ENCODE measurements at regions not wholly inside any gene's neighbourhood (a gene's known extent, or its start where the extent isn't known, plus 50 kb on each side); places are given as distances from the start of the nearest gene placed in this dataset.

DNA sequence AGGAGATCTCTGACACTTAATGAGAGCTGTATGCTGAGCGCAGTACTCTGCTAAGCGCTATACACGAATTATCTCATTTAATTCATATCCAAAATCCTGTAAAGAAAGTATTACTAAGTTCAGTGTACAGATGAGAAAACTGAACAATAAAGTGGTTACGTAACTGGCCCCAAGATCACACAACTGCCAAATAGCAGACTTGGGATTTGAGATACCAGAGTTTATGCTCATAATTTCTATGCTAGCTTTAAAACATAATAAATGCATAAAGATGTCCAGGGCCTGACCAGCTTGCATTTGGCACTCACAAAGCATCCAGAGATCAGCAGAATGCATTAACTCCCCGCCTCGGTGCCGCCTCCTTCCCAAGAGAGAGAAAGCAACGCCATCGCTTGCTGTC is 83.2 kb upstream of the PWP1 start:
- Histone ChIP-seq H2AK5ac (ENCODE audit: low read depth, low read length) (no peak overlapping the region), H3K27ac (ENCODE audit: low read depth, low read length) (no peak overlapping the region), H3K56ac (replicated peaks; ENCODE audit: insufficient read length, low read depth, low read length) (no peak overlapping the region), H3K23ac (ENCODE audit: insufficient read length) (no peak overlapping the region), H3K27me3 (replicated peaks in 1 of 4; ENCODE audit: control insufficient read depth in 3 of 4, extremely low read depth in 1 of 4, insufficient read depth in 3 of 4, low read length in 3 of 4) (no peaks in the 10 kb centered on the region), H2AFZ (ENCODE audit: low read length) (no peak overlapping the region), H3K9me3 (ENCODE audit: insufficient read depth in 2 of 2, low read depth in 1 of 2, low read length in 1 of 2) (no peaks in the 10 kb centered on the region), H2BK12ac (ENCODE audit: low read depth, low read length) (no peak overlapping the region), H3K23me2 (ENCODE audit: low read depth, low read length) (no peaks in the 10 kb centered on the region; the same call in 1 of the 2 replicates), H3K4me1 (replicated peaks in 1 of 4; ENCODE audit: control insufficient read depth in 3 of 4, insufficient read depth in 4 of 4, low read length in 3 of 4) (peaks cover 0 to 6% (median 0%) of the 10 kb centered on the region in 4 experiments; a peak in 1 of 7 replicates), H3K4me2 (ENCODE audit: insufficient read depth in 1 of 2, low read depth in 2 of 2, low read length in 2 of 2) (no peak overlapping the region), H3K79me2 (ENCODE audit: control insufficient read depth in 1 of 2, insufficient read depth in 2 of 2, low read length in 2 of 2) (no peaks in the 10 kb centered on the region), H4K5ac (ENCODE audit: insufficient read length, low read depth, low read length) (no peak overlapping the region), H4K20me1 (replicated peaks in 1 of 2; ENCODE audit: control insufficient read depth in 1 of 2, insufficient read depth in 2 of 2, low read length in 2 of 2) (no peaks in the 10 kb centered on the region), H3K18ac (ENCODE audit: extremely low read depth, low read length) (no peak overlapping the region), H3K79me1 (ENCODE audit: low read depth, low read length) (no peaks in the 10 kb centered on the region), H3K9ac (replicated peaks in 1 of 4; ENCODE audit: extremely low read depth in 1 of 4, low read depth in 3 of 4, low read length in 3 of 4) (no peak overlapping the region), H4K91ac (replicated peaks; ENCODE audit: insufficient read length, low read length) (no peak overlapping the region), H3K4me3 (ENCODE audit: extremely low read depth in 1 of 4, insufficient read depth in 2 of 4, low read depth in 3 of 4, low read length in 4 of 4) (no peak overlapping the region), H2BK120ac (replicated peaks; ENCODE audit: low read depth, low read length) (no peak overlapping the region), H2BK5ac (ENCODE audit: low read depth, low read length) (no peak overlapping the region), H2BK15ac (ENCODE audit: low read length) (no peak overlapping the region), H4K8ac (ENCODE audit: extremely low read depth, insufficient read depth, low read length) (no peak overlapping the region), H2BK20ac (ENCODE audit: low read length) (no peak overlapping the region), H3K4ac (replicated peaks; ENCODE audit: insufficient read length, low read depth, low read length) (no peak overlapping the region), H3K36me3 (ENCODE audit: control insufficient read depth in 2 of 4, insufficient read depth in 4 of 4, low read length in 3 of 4) (no peaks in the 10 kb centered on the region), H3K14ac (ENCODE audit: insufficient read length) (no peak overlapping the region)
- no peak for TF ChIP-seq PHF8 (conservative IDR thresholded peaks at IDR 0.05; ENCODE audit: low read depth, low read length)
- TF ChIP-seq SIRT6 (IDR thresholded peaks at IDR 0.05; ENCODE audit: low read length): no peak
- TF ChIP-seq MAX (IDR thresholded peaks at IDR 0.05): no peak
- TF ChIP-seq EP300 (IDR thresholded peaks at IDR 0.05; ENCODE audit: borderline replicate concordance in 1 of 2, low read depth in 2 of 2, low read length in 2 of 2): no peak
- TF ChIP-seq, protein P1, sequence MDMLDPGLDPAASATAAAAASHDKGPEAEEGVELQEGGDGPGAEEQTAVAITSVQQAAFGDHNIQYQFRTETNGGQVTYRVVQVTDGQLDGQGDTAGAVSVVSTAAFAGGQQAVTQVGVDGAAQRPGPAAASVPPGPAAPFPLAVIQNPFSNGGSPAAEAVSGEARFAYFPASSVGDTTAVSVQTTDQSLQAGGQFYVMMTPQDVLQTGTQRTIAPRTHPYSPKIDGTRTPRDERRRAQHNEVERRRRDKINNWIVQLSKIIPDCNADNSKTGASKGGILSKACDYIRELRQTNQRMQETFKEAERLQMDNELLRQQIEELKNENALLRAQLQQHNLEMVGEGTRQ (IDR thresholded peaks at IDR 0.05; ENCODE audit: low read length): no peak
- TF ChIP-seq CEBPB (IDR thresholded peaks at IDR 0.05; ENCODE audit: low read depth, low read length): no peak
- no peak for TF ChIP-seq SIX5 (IDR thresholded peaks at IDR 0.05; ENCODE audit: low read depth, low read length)
- TF ChIP-seq TEAD4 (IDR thresholded peaks at IDR 0.05; ENCODE audit: low read depth, low read length): no peak
- TF ChIP-seq ASH2L (IDR thresholded peaks at IDR 0.05; ENCODE audit: low read length): no peak
- TF ChIP-seq EGR1 (IDR thresholded peaks at IDR 0.05; ENCODE audit: borderline replicate concordance, low read depth, low read length): no peak
- ChIA-PET CTCF (ENCODE audit: partially characterized antibody) (interaction anchor here (0.8 to 2.2 kb wide), 7 partner anchors 7 to 471 kb away, joined by 3 to 8 read pairs (median 3); no protein-coding TSS in a partner anchor), POLR2A (ENCODE audit: partially characterized antibody) (no interaction called here)
- DNase-seq (ENCODE audit: low read depth in 1 of 2, low spot score in 2 of 2) (no peak), FAIRE-seq (no peak)
- 91% methylated on average over 9 of the region's 9 CpGs; no CpG with 5 or more reads in 1 of the 2 experiments for WGBS, 2 experiments (ENCODE audit: extremely low coverage in 1 of 2, insufficient coverage in 1 of 2, insufficient read length in 1 of 2, insufficient replicate concordance in 2 of 2, low coverage in 1 of 2, low lambda C conversion rate in 2 of 2, missing lambda C conversion rate in 1 of 2)

All from H1 (cell line).